Vagina (tissue), 2 donors: ENCODE measurements at regions not wholly inside any gene's neighbourhood (a gene's known extent, or its start where the extent isn't known, plus 50 kb on each side); places are given as distances from the start of the nearest gene placed in this dataset.

Source experiments
- DNase-seq, 2 donors: peaks; one replicate each; pipeline ENCODE4 v3.0.0-alpha.2; 2017; ENCODE audit errors: extremely low spot score in 2 of 2
- H3K27ac ChIP-seq: fragments of 200-600 bp; sonication (generic); one replicate; pipeline ENCODE4 v1.5.1; 2019
- H3K27me3 ChIP-seq: fragments of 200-600 bp; sonication (generic); one replicate; pipeline ENCODE4 v1.5.1; 2019
- H3K36me3 ChIP-seq, 2 donors: fragments of 200-600 bp; sonication (generic); one replicate each; pipeline ENCODE4 v1.5.1; 2017 to 2019
- H3K4me1 ChIP-seq: fragments of 200-600 bp; sonication (generic); one replicate; pipeline ENCODE4 v1.5.1; 2019
- H3K4me3 ChIP-seq, 2 donors: fragments of 200-600 bp; sonication (generic); 1 replicate in 1 of 2; 2 replicates in 1 of 2; pipeline ENCODE4 v1.5.1; 2016 to 2019
- H3K9me3 ChIP-seq: fragments of 200-600 bp; sonication (generic); one replicate; pipeline ENCODE4 v1.5.1; 2019
- CTCF ChIP-seq, 3 experiments: fragments of 450-650 bp in 2 of 3; fragments of 200-600 bp in 1 of 3; sonication (generic) in 1 of 3; IDR thresholded peaks; one replicate each; pipeline ENCODE4 v1.5.1; 2017 to 2019; ENCODE audit warnings: antibody characterized with exemption in 3 of 3, mild to moderate bottlenecking in 2 of 3, moderate library complexity in 2 of 3
- POLR2A ChIP-seq, 2 donors: fragments of 450-650 bp; IDR thresholded peaks; one replicate each; pipeline ENCODE4 v1.6.1; 2017; ENCODE audit warnings: antibody characterized with exemption in 2 of 2, mild to moderate bottlenecking in 2 of 2, moderate library complexity in 2 of 2
- POLR2AphosphoS5 ChIP-seq, 2 donors: sonication (generic); formaldehyde crosslinking; IDR thresholded peaks; one replicate each; pipeline ENCODE4 v1.9.0; 2017; ENCODE audit warnings: antibody characterized with exemption in 2 of 2, mild to moderate bottlenecking in 2 of 2, low read depth in 1 of 2; ENCODE audit not compliant: insufficient read depth in 1 of 2
- intact Hi-C: fragments of 100-400 bp; cut with DNase I; formaldehyde crosslinking; loops from one replicate; pipeline ENCODE4 v1.15.1; 2023

- no peak overlapping the region for H3K4me3 ChIP-seq
- no peak overlapping the region for H3K27ac ChIP-seq
- no peak for DNase-seq
- H3K4me1 ChIP-seq = no peaks in the 10 kb centered on the region
- no peaks in the 10 kb centered on the region for H3K9me3 ChIP-seq
- H3K36me3 ChIP-seq = no peaks in the 10 kb centered on the region
- no peaks in the 10 kb centered on the region for H3K27me3 ChIP-seq
- no peak for TF ChIP-seq CTCF (IDR thresholded peaks at IDR 0.05)
- no peak for TF ChIP-seq POLR2A (IDR thresholded peaks at IDR 0.05)
- no peak for TF ChIP-seq POLR2AphosphoS5 (IDR thresholded peaks at IDR 0.05; ENCODE audit: insufficient read depth in 1 of 2, low read depth in 1 of 2)
- intact Hi-C loops = no loop called here
Measured at GRCh38 chr13:85537601-85538000, 261.6 kb downstream of the SLITRK6 start.

GRCh38 chr13:85536706-85537105, 262.5 kb downstream of the SLITRK6 start:
- no peaks in the 10 kb centered on the region for H3K4me1 ChIP-seq
- no peak overlapping the region for H3K27ac ChIP-seq
- no peaks in the 10 kb centered on the region for H3K36me3 ChIP-seq
- intact Hi-C loops = no loop called here
- no peaks in the 10 kb centered on the region for H3K9me3 ChIP-seq
- no peak overlapping the region for H3K4me3 ChIP-seq
- DNase-seq = no peak
- no peak for TF ChIP-seq POLR2AphosphoS5 (IDR thresholded peaks at IDR 0.05; ENCODE audit: insufficient read depth in 1 of 2, low read depth in 1 of 2)
- TF ChIP-seq CTCF (IDR thresholded peaks at IDR 0.05) = no peak
- TF ChIP-seq POLR2A (IDR thresholded peaks at IDR 0.05) = no peak
- no peaks in the 10 kb centered on the region for H3K27me3 ChIP-seq

- Histone ChIP-seq H3K27ac (no peak overlapping the region), H3K27me3 (no peaks in the 10 kb centered on the region), H3K36me3 (no peaks in the 10 kb centered on the region), H3K9me3 (no peaks in the 10 kb centered on the region), H3K4me3 (no peak overlapping the region), H3K4me1 (no peaks in the 10 kb centered on the region)
- no peak for DNase-seq
- TF ChIP-seq POLR2AphosphoS5 (IDR thresholded peaks at IDR 0.05; ENCODE audit: insufficient read depth in 1 of 2, low read depth in 1 of 2) = no peak
- no peak for TF ChIP-seq POLR2A (IDR thresholded peaks at IDR 0.05)
- no peak for TF ChIP-seq CTCF (IDR thresholded peaks at IDR 0.05)
- intact Hi-C loops = no loop called here
Measured at GRCh38 chr13:85535316-85536084, 263.7 kb downstream of the SLITRK6 start.

GRCh38 chr13:85533911-85534310, 265.3 kb downstream of the SLITRK6 start:
- no peaks in the 10 kb centered on the region for H3K9me3 ChIP-seq
- intact Hi-C loops = no loop called here
- TF ChIP-seq CTCF (IDR thresholded peaks at IDR 0.05) = no peak
- TF ChIP-seq POLR2AphosphoS5 (IDR thresholded peaks at IDR 0.05; ENCODE audit: insufficient read depth in 1 of 2, low read depth in 1 of 2) = no peak
- TF ChIP-seq POLR2A (IDR thresholded peaks at IDR 0.05) = no peak
- no peaks in the 10 kb centered on the region for H3K36me3 ChIP-seq
- no peak for DNase-seq
- no peak overlapping the region for H3K4me3 ChIP-seq
- H3K27ac ChIP-seq = no peak overlapping the region
- H3K27me3 ChIP-seq = no peaks in the 10 kb centered on the region
- H3K4me1 ChIP-seq = no peaks in the 10 kb centered on the region

- Histone ChIP-seq H3K9me3 (no peaks in the 10 kb centered on the region), H3K4me3 (no peak overlapping the region), H3K27me3 (no peaks in the 10 kb centered on the region), H3K36me3 (no peaks in the 10 kb centered on the region), H3K4me1 (no peaks in the 10 kb centered on the region), H3K27ac (no peak overlapping the region)
- no peak for DNase-seq
- no peak for TF ChIP-seq CTCF (IDR thresholded peaks at IDR 0.05)
- TF ChIP-seq POLR2AphosphoS5 (IDR thresholded peaks at IDR 0.05; ENCODE audit: insufficient read depth in 1 of 2, low read depth in 1 of 2) = no peak
- TF ChIP-seq POLR2A (IDR thresholded peaks at IDR 0.05) = no peak
- intact Hi-C loops = no loop called here
Measured at GRCh38 chr13:85529218-85529594, 270.0 kb downstream of the SLITRK6 start.
